HEK293T (cell line): ENCODE measurements at regions not wholly inside any gene's neighbourhood (a gene's known extent, or its start where the extent isn't known, plus 50 kb on each side); places are given as distances from the start of the nearest gene placed in this dataset.

Source experiments
- CTCF ChIA-PET: fragments of 350-600 bp; formaldehyde crosslinking; extraction: SDS; loops from one replicate; lab custom pipeline; 2021; ENCODE audit warnings: antibody characterized with exemption, inconsistent platforms; lab: Yijun Ruan, JAX
- POLR2A ChIA-PET: fragments of 350-600 bp; formaldehyde crosslinking; extraction: SDS; loops from one replicate; lab custom pipeline; 2020; ENCODE audit warnings: antibody characterized with exemption, inconsistent platforms; lab: Yijun Ruan, JAX
- DNase-seq: peaks from one replicate; pipeline ENCODE4 v3.0.0; 2012; ENCODE audit warnings: mixed read lengths; ENCODE audit errors: extremely low spot score
- ARNT ChIP-seq: fragments of 450-650 bp; IDR thresholded peaks from 2 replicates; pipeline ENCODE4 v1.6.1; 2017; ENCODE audit warnings: mild to moderate bottlenecking
- BHLHE40 ChIP-seq: fragments of 450-650 bp; IDR thresholded peaks from 2 replicates; pipeline ENCODE4 v1.6.1; 2016; ENCODE audit warnings: mild to moderate bottlenecking, moderate library complexity, borderline replicate concordance
- CTBP1 ChIP-seq: fragments of 450-650 bp; IDR thresholded peaks from 2 replicates; pipeline ENCODE4 v1.6.1; 2016; ENCODE audit warnings: borderline replicate concordance
- ELF4 ChIP-seq: fragments of 450-650 bp; IDR thresholded peaks from 2 replicates; pipeline ENCODE4 v1.6.1; 2017; ENCODE audit warnings: antibody characterized with exemption
- FOXA1 ChIP-seq: fragments of 450-650 bp; IDR thresholded peaks from 2 replicates; pipeline ENCODE4 v1.6.1; 2016; ENCODE audit warnings: mild to moderate bottlenecking
- FOXK2 ChIP-seq: fragments of 450-650 bp; IDR thresholded peaks from 2 replicates; pipeline ENCODE4 v1.6.1; 2016; ENCODE audit warnings: mild to moderate bottlenecking
- FOXM1 ChIP-seq: fragments of 450-650 bp; IDR thresholded peaks from 2 replicates; pipeline ENCODE4 v1.6.1; 2017; ENCODE audit warnings: mild to moderate bottlenecking, borderline replicate concordance
- HDGF ChIP-seq: fragments of 450-650 bp; IDR thresholded peaks from 2 replicates; pipeline ENCODE4 v1.6.1; 2017; ENCODE audit warnings: antibody characterized with exemption, borderline replicate concordance
- L3MBTL2 ChIP-seq: fragments of 450-650 bp; conservative IDR thresholded peaks from 2 replicates; pipeline ENCODE4 v1.6.1; 2016; ENCODE audit warnings: mild to moderate bottlenecking
- LEF1 ChIP-seq: fragments of 450-650 bp; IDR thresholded peaks from 2 replicates; pipeline ENCODE4 v1.6.1; 2017; ENCODE audit warnings: mild to moderate bottlenecking, borderline replicate concordance
- NFRKB ChIP-seq: fragments of 450-650 bp; IDR thresholded peaks from 2 replicates; pipeline ENCODE4 v1.6.1; 2016; ENCODE audit warnings: mild to moderate bottlenecking, moderate library complexity
- PKNOX1 ChIP-seq: fragments of 450-650 bp; IDR thresholded peaks from 2 replicates; pipeline ENCODE4 v1.6.1; 2016
- SP1 ChIP-seq: fragments of 450-650 bp; IDR thresholded peaks from 2 replicates; pipeline ENCODE4 v1.6.1; 2017
- SUZ12 ChIP-seq: fragments of 450-650 bp; IDR thresholded peaks from 2 replicates; pipeline ENCODE4 v1.6.1; 2016; ENCODE audit warnings: mild to moderate bottlenecking
- TARDBP ChIP-seq: fragments of 450-650 bp; IDR thresholded peaks from 2 replicates; pipeline ENCODE4 v1.6.1; 2016
- ZNF384 ChIP-seq: fragments of 450-650 bp; IDR thresholded peaks from 2 replicates; pipeline ENCODE4 v1.6.1; 2016

GRCh38 chr12:58765653-58766512 lies 154.4 kb downstream of the LRIG3 start:
- CTCF ChIA-PET, result no interaction called here
- TF ChIP-seq BHLHE40, result no peak
- TF ChIP-seq FOXM1, result no peak
- TF ChIP-seq PKNOX1, result no peak
- TF ChIP-seq NFRKB, result no peak
- DNase-seq, result no peak
- POLR2A ChIA-PET, result no interaction called here

GRCh38 chr12:58766513-58766870 lies 153.8 kb downstream of the LRIG3 start:
- ChIA-PET CTCF (no interaction called here), POLR2A (no interaction called here)
- TF ChIP-seq PKNOX1 (no peak), SP1 (no peak), TARDBP (no peak), ARNT (no peak), HDGF (no peak), BHLHE40 (no peak), ELF4 (no peak), LEF1 (no peak), NFRKB (no peak), L3MBTL2 (no peak), SUZ12 (no peak), ZNF384 (no peak), FOXK2 (no peak), FOXM1 (no peak), CTBP1 (no peak), FOXA1 (no peak)
- DNase-seq, result no peak

GRCh38 chr12:58767496-58767895 lies 152.8 kb downstream of the LRIG3 start:
- no peak for DNase-seq
- POLR2A ChIA-PET, result no interaction called here
- TF ChIP-seq ELF4 (no peak), FOXK2 (no peak), ARNT (no peak), FOXM1 (no peak), BHLHE40 (no peak), CTBP1 (no peak), FOXA1 (no peak), SUZ12 (no peak), PKNOX1 (no peak), HDGF (no peak), ZNF384 (no peak), LEF1 (no peak), NFRKB (no peak), TARDBP (no peak), L3MBTL2 (no peak), SP1 (no peak)
- CTCF ChIA-PET, result no interaction called here

- ChIA-PET CTCF (no interaction called here), POLR2A (no interaction called here)
- DNase-seq, result no peak
- no peak for TF ChIP-seq FOXA1
- no peak for TF ChIP-seq PKNOX1
- no peak for TF ChIP-seq ELF4
- no peak for TF ChIP-seq TARDBP
- no peak for TF ChIP-seq NFRKB
- no peak for TF ChIP-seq CTBP1
- no peak for TF ChIP-seq SP1
- TF ChIP-seq FOXM1, result no peak
- no peak for TF ChIP-seq ARNT
- TF ChIP-seq L3MBTL2, result no peak
- TF ChIP-seq HDGF, result no peak
- no peak for TF ChIP-seq LEF1
- no peak for TF ChIP-seq SUZ12
- no peak for TF ChIP-seq BHLHE40
- TF ChIP-seq ZNF384, result no peak
- TF ChIP-seq FOXK2, result no peak
Observed at GRCh38 chr12:58773986-58774385, 146.3 kb downstream of the LRIG3 start.

GRCh38 chr12:58774731-58775130 lies 145.6 kb downstream of the LRIG3 start:
- TF ChIP-seq ELF4 (no peak), SP1 (no peak)
- no peak for DNase-seq
- ChIA-PET CTCF (no interaction called here), POLR2A (no interaction called here)

- TF ChIP-seq SUZ12, result no peak
- no peak for TF ChIP-seq ZNF384
- no peak for TF ChIP-seq FOXA1
- no peak for TF ChIP-seq CTBP1
- no peak for TF ChIP-seq ARNT
- TF ChIP-seq L3MBTL2, result no peak
- no peak for TF ChIP-seq PKNOX1
- no peak for TF ChIP-seq ELF4
- TF ChIP-seq HDGF, result no peak
- no peak for TF ChIP-seq FOXK2
- POLR2A ChIA-PET, result no interaction called here
- no peak for DNase-seq
- CTCF ChIA-PET, result no interaction called here
Observed at GRCh38 chr12:58775396-58775795, 144.9 kb downstream of the LRIG3 start.
